K562 (cell line): ENCODE measurements at regions not wholly inside any gene's neighbourhood (a gene's known extent, or its start where the extent isn't known, plus 50 kb on each side); places are given as distances from the start of the nearest gene placed in this dataset.

Experiments used
- CBX3 ChIP-seq, 2 experiments: IDR thresholded peaks; 1 replicate in 1 of 2; 2 replicates in 1 of 2; pipeline ENCODE4 v1.6.1; 2012; ENCODE audit warnings: inconsistent platforms in 2 of 2, low read length in 2 of 2, borderline replicate concordance in 1 of 2, control low read depth in 1 of 2
- MCM5 ChIP-seq: fragments of 450-650 bp; IDR thresholded peaks from 2 replicates; pipeline ENCODE4 v1.6.1; 2016; ENCODE audit warnings: low read depth
- MECOM ChIP-seq: fragments of 250-450 bp; sonication (Bioruptor Pico); IDR thresholded peaks from 2 replicates; pipeline ENCODE4 v1.8.0; 2022; ENCODE audit warnings: inconsistent platforms
- MTA1 ChIP-seq: fragments of 450-650 bp; IDR thresholded peaks from 2 replicates; pipeline ENCODE4 v1.6.1; 2017; ENCODE audit warnings: borderline replicate concordance
- NFIC ChIP-seq: fragments of 450-650 bp; IDR thresholded peaks from 2 replicates; pipeline ENCODE4 v1.6.1; 2017; ENCODE audit warnings: mild to moderate bottlenecking, inconsistent platforms
- POLR2AphosphoS2 ChIP-seq: IDR thresholded peaks from 2 replicates; pipeline ENCODE4 v1.6.1; 2012; ENCODE audit warnings: low read length, improper control_type of control experiment
- RBFOX2 ChIP-seq: fragments of 200-400 bp; formaldehyde crosslinking; IDR thresholded peaks from 2 replicates; pipeline ENCODE4 v1.6.1; 2017; ENCODE audit warnings: low read depth, mild to moderate bottlenecking, low read length, moderate library complexity
- RFX5 ChIP-seq: IDR thresholded peaks from 2 replicates; pipeline ENCODE4 v1.6.1; 2011; ENCODE audit warnings: low read depth, mild to moderate bottlenecking, improper control_type of control experiment, low read length
- SMARCC2 ChIP-seq: fragments of 450-650 bp; IDR thresholded peaks from 2 replicates; pipeline ENCODE4 v1.6.1; 2017; ENCODE audit warnings: antibody characterized with exemption, moderate library complexity, mild to moderate bottlenecking, low read depth
- SP2 ChIP-seq: IDR thresholded peaks from 2 replicates; pipeline ENCODE4 v1.6.1; 2011; ENCODE audit warnings: mild to moderate bottlenecking, low read depth, low read length, moderate library complexity; ENCODE audit not compliant: poor library complexity, severe bottlenecking; ENCODE audit errors: extremely low read depth
- STAT5B ChIP-seq: fragments of 250-450 bp; sonication (Bioruptor Pico); IDR thresholded peaks from 2 replicates; pipeline ENCODE4 v1.8.0; 2021; ENCODE audit warnings: mild to moderate bottlenecking, inconsistent platforms
- ZKSCAN3 ChIP-seq: fragments of 250-450 bp; sonication (Bioruptor Pico); IDR thresholded peaks from 2 replicates; pipeline ENCODE4 v1.4.0; 2020
- ZNF644 ChIP-seq: fragments of 200-800 bp; sonication (Bioruptor generic); IDR thresholded peaks from 2 replicates; pipeline ENCODE4 v1.6.1; 2016; ENCODE audit warnings: low read depth, missing genetic modification characterization, missing compliant biosample characterization
- ZNF766 ChIP-seq: fragments of 200-800 bp; sonication (Bioruptor generic); conservative IDR thresholded peaks from 2 replicates; pipeline ENCODE4 v1.6.1; 2016; ENCODE audit warnings: missing genetic modification characterization, missing compliant biosample characterization
- TF ChIP-seq, protein P1 (sequence below), 2 experiments: IDR thresholded peaks; 2 replicates each; pipeline ENCODE4 v1.6.1; 2012; ENCODE audit warnings: improper control_type of control experiment in 2 of 2, low read depth in 2 of 2, low read length in 2 of 2, borderline replicate concordance in 1 of 2
- TF ChIP-seq, protein P2 (sequence below): fragments of 450-650 bp; formaldehyde crosslinking; IDR thresholded peaks from 2 replicates; pipeline ENCODE4 v1.4.0; 2020; ENCODE audit warnings: mild to moderate bottlenecking, mixed read lengths
- TF ChIP-seq, protein P3 (sequence below): fragments of 450-650 bp; IDR thresholded peaks from 2 replicates; pipeline ENCODE4 v1.7.1; 2018; ENCODE audit warnings: mild to moderate bottlenecking, low read depth; ENCODE audit not compliant: partially characterized antibody
- TF ChIP-seq, protein P4 (sequence below): fragments of 450-650 bp; IDR thresholded peaks from 2 replicates; pipeline ENCODE4 v1.6.1; 2016; ENCODE audit warnings: borderline replicate concordance

DNA sequence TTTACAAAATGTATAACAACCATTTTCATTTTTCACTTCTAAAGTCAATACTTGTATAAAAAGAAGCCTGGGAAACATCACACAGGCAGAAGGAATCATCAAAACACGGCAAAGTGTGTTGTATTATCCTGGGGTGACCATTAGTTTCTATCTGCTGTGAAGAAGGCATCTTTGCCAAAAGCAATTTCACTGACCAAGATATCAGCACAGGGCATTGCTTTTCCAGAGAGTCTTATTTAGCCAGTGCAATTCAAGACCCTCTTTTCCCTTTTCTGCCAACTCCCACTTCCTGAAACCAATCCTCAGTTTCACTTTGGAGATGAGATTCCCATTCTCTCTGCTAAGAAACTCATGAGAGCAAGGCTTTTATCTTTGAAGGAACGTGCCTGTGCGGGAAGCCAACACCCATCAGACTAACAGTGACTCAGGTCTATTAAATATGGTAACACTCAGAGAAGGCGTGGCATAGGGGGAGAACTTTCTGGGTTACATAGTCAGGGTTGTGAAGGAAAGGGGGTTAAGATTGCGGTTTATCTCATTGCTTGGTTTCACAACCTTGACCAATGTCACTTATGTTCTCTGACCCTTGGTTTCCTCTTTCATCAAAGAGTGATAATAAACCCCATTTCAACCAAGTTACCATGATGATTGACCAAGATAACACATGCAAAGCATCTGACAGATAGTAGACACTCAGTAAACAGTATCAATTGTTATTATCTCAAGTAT, 666.9 kb upstream of the KLF4 start (continued):
- no peak for TF ChIP-seq MCM5
- no peak for TF ChIP-seq SP2
- TF ChIP-seq MECOM (CRISPR knock-in tag): no peak
- 0 out of 2 replicates have a peak, but pooled peaks have one; percentile 35 for TF ChIP-seq ZNF644
- no peak for TF ChIP-seq ZKSCAN3 (CRISPR knock-in tag)
- TF ChIP-seq, protein P1, sequence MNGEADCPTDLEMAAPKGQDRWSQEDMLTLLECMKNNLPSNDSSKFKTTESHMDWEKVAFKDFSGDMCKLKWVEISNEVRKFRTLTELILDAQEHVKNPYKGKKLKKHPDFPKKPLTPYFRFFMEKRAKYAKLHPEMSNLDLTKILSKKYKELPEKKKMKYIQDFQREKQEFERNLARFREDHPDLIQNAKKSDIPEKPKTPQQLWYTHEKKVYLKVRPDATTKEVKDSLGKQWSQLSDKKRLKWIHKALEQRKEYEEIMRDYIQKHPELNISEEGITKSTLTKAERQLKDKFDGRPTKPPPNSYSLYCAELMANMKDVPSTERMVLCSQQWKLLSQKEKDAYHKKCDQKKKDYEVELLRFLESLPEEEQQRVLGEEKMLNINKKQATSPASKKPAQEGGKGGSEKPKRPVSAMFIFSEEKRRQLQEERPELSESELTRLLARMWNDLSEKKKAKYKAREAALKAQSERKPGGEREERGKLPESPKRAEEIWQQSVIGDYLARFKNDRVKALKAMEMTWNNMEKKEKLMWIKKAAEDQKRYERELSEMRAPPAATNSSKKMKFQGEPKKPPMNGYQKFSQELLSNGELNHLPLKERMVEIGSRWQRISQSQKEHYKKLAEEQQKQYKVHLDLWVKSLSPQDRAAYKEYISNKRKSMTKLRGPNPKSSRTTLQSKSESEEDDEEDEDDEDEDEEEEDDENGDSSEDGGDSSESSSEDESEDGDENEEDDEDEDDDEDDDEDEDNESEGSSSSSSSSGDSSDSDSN (IDR thresholded peaks at IDR 0.05; ENCODE audit: borderline replicate concordance in 1 of 2, low read depth in 2 of 2, low read length in 2 of 2): no peak
- 0 out of 2 replicates have a peak, but pooled peaks have one; percentile 52 for TF ChIP-seq MTA1
- no peak for TF ChIP-seq RFX5
- TF ChIP-seq, protein P2, sequence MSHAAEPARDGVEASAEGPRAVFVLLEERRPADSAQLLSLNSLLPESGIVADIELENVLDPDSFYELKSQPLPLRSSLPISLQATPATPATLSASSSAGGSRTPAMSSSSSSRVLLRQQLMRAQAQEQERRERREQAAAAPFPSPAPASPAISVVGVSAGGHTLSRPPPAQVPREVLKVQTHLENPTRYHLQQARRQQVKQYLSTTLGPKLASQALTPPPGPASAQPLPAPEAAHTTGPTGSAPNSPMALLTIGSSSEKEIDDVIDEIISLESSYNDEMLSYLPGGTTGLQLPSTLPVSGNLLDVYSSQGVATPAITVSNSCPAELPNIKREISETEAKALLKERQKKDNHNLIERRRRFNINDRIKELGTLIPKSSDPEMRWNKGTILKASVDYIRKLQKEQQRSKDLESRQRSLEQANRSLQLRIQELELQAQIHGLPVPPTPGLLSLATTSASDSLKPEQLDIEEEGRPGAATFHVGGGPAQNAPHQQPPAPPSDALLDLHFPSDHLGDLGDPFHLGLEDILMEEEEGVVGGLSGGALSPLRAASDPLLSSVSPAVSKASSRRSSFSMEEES (CRISPR knock-in tag): no peak
- TF ChIP-seq SMARCC2: no peak
- TF ChIP-seq, protein P3, sequence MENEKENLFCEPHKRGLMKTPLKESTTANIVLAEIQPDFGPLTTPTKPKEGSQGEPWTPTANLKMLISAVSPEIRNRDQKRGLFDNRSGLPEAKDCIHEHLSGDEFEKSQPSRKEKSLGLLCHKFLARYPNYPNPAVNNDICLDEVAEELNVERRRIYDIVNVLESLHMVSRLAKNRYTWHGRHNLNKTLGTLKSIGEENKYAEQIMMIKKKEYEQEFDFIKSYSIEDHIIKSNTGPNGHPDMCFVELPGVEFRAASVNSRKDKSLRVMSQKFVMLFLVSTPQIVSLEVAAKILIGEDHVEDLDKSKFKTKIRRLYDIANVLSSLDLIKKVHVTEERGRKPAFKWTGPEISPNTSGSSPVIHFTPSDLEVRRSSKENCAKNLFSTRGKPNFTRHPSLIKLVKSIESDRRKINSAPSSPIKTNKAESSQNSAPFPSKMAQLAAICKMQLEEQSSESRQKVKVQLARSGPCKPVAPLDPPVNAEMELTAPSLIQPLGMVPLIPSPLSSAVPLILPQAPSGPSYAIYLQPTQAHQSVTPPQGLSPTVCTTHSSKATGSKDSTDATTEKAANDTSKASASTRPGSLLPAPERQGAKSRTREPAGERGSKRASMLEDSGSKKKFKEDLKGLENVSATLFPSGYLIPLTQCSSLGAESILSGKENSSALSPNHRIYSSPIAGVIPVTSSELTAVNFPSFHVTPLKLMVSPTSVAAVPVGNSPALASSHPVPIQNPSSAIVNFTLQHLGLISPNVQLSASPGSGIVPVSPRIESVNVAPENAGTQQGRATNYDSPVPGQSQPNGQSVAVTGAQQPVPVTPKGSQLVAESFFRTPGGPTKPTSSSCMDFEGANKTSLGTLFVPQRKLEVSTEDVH: no peak
- no peak for TF ChIP-seq CBX3 (IDR thresholded peaks at IDR 0.05; ENCODE audit: borderline replicate concordance in 1 of 2, low read length in 2 of 2)
- no peak for TF ChIP-seq STAT5B (CRISPR knock-in tag)
- no peak for TF ChIP-seq POLR2AphosphoS2
- no peak; the same call in 1 of the 2 replicates for TF ChIP-seq NFIC
- no peak for TF ChIP-seq RBFOX2
- TF ChIP-seq, protein P4, sequence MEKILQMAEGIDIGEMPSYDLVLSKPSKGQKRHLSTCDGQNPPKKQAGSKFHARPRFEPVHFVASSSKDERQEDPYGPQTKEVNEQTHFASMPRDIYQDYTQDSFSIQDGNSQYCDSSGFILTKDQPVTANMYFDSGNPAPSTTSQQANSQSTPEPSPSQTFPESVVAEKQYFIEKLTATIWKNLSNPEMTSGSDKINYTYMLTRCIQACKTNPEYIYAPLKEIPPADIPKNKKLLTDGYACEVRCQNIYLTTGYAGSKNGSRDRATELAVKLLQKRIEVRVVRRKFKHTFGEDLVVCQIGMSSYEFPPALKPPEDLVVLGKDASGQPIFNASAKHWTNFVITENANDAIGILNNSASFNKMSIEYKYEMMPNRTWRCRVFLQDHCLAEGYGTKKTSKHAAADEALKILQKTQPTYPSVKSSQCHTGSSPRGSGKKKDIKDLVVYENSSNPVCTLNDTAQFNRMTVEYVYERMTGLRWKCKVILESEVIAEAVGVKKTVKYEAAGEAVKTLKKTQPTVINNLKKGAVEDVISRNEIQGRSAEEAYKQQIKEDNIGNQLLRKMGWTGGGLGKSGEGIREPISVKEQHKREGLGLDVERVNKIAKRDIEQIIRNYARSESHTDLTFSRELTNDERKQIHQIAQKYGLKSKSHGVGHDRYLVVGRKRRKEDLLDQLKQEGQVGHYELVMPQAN: no peak
- TF ChIP-seq ZNF766 (CRISPR knock-in tag): peak; percentile 94
